GM23338 (cell line): ENCODE measurements at regions not wholly inside any gene's neighbourhood (a gene's known extent, or its start where the extent isn't known, plus 50 kb on each side); places are given as distances from the start of the nearest gene placed in this dataset.

Experiments
- ATAC-seq: fragments of 200-7000 bp; cut with Tn5 transposase; 3 replicates; pipeline ENCODE4 v1.9.1; 2020
- DNase-seq: peaks from one replicate; pipeline ENCODE4 v3.0.0-alpha.2; 2015; ENCODE audit warnings: low spot score
- H2AFZ ChIP-seq: fragments of 200-600 bp; sonication (generic); 2 replicates; pipeline ENCODE4 v1.8.0; 2016; ENCODE audit warnings: antibody characterized with exemption, mild to moderate bottlenecking, moderate library complexity
- H3F3A ChIP-seq: fragments of 200-600 bp; sonication (generic); replicated peaks from 2 replicates; pipeline ENCODE4 v1.8.0; 2017; ENCODE audit warnings: antibody characterized with exemption, mixed run types, low read depth
- H3K27ac ChIP-seq: fragments of 200-600 bp; sonication (generic); 2 replicates; pipeline ENCODE4 v1.6.1; 2016; ENCODE audit warnings: low read depth
- H3K27me3 ChIP-seq: fragments of 200-600 bp; sonication (generic); 2 replicates; pipeline ENCODE4 v1.8.0; 2016; ENCODE audit warnings: mild to moderate bottlenecking, mixed run types, moderate library complexity; ENCODE audit not compliant: insufficient read depth
- H3K36me3 ChIP-seq: fragments of 200-600 bp; sonication (generic); 2 replicates; pipeline ENCODE4 v1.8.0; 2016; ENCODE audit warnings: mild to moderate bottlenecking; ENCODE audit not compliant: insufficient read depth
- H3K4me1 ChIP-seq: fragments of 200-600 bp; sonication (generic); 2 replicates; pipeline ENCODE4 v1.8.0; 2016; ENCODE audit warnings: mild to moderate bottlenecking, moderate library complexity; ENCODE audit not compliant: insufficient read depth
- H3K4me2 ChIP-seq: fragments of 200-600 bp; sonication (generic); 2 replicates; pipeline ENCODE4 v1.7.1; 2017; ENCODE audit warnings: mixed run types
- H3K4me3 ChIP-seq: fragments of 200-600 bp; sonication (generic); 2 replicates; pipeline ENCODE4 v1.6.1; 2016; ENCODE audit warnings: mixed run types
- H3K79me2 ChIP-seq: fragments of 200-600 bp; sonication (generic); replicated peaks from 2 replicates; pipeline ENCODE4 v1.8.0; 2017; ENCODE audit warnings: mild to moderate bottlenecking; ENCODE audit not compliant: insufficient read depth
- H3K9me2 ChIP-seq: fragments of 200-600 bp; sonication (generic); 2 replicates; pipeline ENCODE4 v1.8.0; 2017; ENCODE audit not compliant: insufficient read depth
- H4K20me1 ChIP-seq: fragments of 200-600 bp; sonication (generic); replicated peaks from 2 replicates; pipeline ENCODE4 v1.8.0; 2017; ENCODE audit warnings: mild to moderate bottlenecking; ENCODE audit not compliant: insufficient read depth
- H3K27ac Mint-ChIP-seq: 2 replicates; pipeline ENCODE4 v1.8.0; 2020; ENCODE audit warnings: inconsistent platforms, mild to moderate bottlenecking, moderate library complexity, mixed read lengths
- H3K27me3 Mint-ChIP-seq: 3 replicates; pipeline ENCODE4 v1.8.0; 2022; ENCODE audit warnings: low read depth, mild to moderate bottlenecking, moderate library complexity, mixed read lengths, inconsistent platforms; ENCODE audit not compliant: insufficient read depth, poor library complexity
- H3K36me3 Mint-ChIP-seq: 3 replicates; pipeline ENCODE4 v1.8.0; 2021; ENCODE audit warnings: low read depth, mild to moderate bottlenecking, inconsistent platforms, moderate library complexity, mixed read lengths
- H3K4me1 Mint-ChIP-seq: 3 replicates; pipeline ENCODE4 v1.8.0; 2020; ENCODE audit warnings: mild to moderate bottlenecking, inconsistent platforms, mixed read lengths
- H3K4me3 Mint-ChIP-seq: 3 replicates; pipeline ENCODE4 v1.8.0; 2021; ENCODE audit warnings: moderate library complexity, mild to moderate bottlenecking, inconsistent platforms, mixed read lengths
- H3K9me3 Mint-ChIP-seq: 3 replicates; pipeline ENCODE4 v1.8.0; 2020; ENCODE audit warnings: moderate library complexity, mild to moderate bottlenecking, inconsistent platforms, mixed read lengths
- CREB1 ChIP-seq: fragments of 250-450 bp; sonication (Bioruptor Pico); IDR thresholded peaks from 2 replicates; pipeline ENCODE4 v1.5.0; 2020; ENCODE audit warnings: low read depth, mild to moderate bottlenecking, moderate library complexity
- EZH2 ChIP-seq: fragments of 200-600 bp; sonication (generic); IDR thresholded peaks from one replicate; pipeline ENCODE4 v1.8.0; 2017; ENCODE audit warnings: antibody characterized with exemption, mild to moderate bottlenecking, low read depth; ENCODE audit not compliant: unreplicated experiment
- EZH2phosphoT487 ChIP-seq: fragments of 200-600 bp; sonication (generic); IDR thresholded peaks from one replicate; pipeline ENCODE4 v1.8.1; 2018; ENCODE audit warnings: antibody characterized with exemption; ENCODE audit not compliant: unreplicated experiment
- NANOG ChIP-seq: IDR thresholded peaks from 2 replicates; pipeline ENCODE4 v1.6.1; 2016; ENCODE audit warnings: antibody characterized with exemption, borderline replicate concordance
- POLR2AphosphoS5 ChIP-seq: IDR thresholded peaks from 2 replicates; pipeline ENCODE4 v1.6.1; 2016; ENCODE audit warnings: antibody characterized with exemption, low read depth
- STAT1 ChIP-seq: IDR thresholded peaks from one replicate; pipeline ENCODE4 v1.6.1; 2016; ENCODE audit warnings: antibody characterized with exemption; ENCODE audit not compliant: unreplicated experiment
- ZNF114 ChIP-seq: fragments of 250-450 bp; sonication (Bioruptor Pico); IDR thresholded peaks from 2 replicates; pipeline ENCODE4 v1.5.0; 2020; ENCODE audit warnings: mild to moderate bottlenecking, moderate library complexity
- TF ChIP-seq, protein P1 (sequence below): IDR thresholded peaks from 2 replicates; pipeline ENCODE4 v1.6.1; 2016; ENCODE audit warnings: antibody characterized with exemption
- TF ChIP-seq, protein P2 (sequence below), 2 experiments: fragments of 200-600 bp in 1 of 2; sonication (generic) in 1 of 2; conservative IDR thresholded peaks; 2 replicates each; pipeline versions ENCODE4 v1.5.1 to v1.6.1; 2016 to 2017; ENCODE audit warnings: antibody characterized with exemption in 2 of 2, low read depth in 2 of 2, mild to moderate bottlenecking in 2 of 2, moderate library complexity in 1 of 2
- TF ChIP-seq, protein P3 (sequence below): fragments of 250-450 bp; sonication (Bioruptor Pico); IDR thresholded peaks from 2 replicates; pipeline ENCODE4 v1.5.0; 2020; ENCODE audit warnings: mild to moderate bottlenecking, moderate library complexity

DNA sequence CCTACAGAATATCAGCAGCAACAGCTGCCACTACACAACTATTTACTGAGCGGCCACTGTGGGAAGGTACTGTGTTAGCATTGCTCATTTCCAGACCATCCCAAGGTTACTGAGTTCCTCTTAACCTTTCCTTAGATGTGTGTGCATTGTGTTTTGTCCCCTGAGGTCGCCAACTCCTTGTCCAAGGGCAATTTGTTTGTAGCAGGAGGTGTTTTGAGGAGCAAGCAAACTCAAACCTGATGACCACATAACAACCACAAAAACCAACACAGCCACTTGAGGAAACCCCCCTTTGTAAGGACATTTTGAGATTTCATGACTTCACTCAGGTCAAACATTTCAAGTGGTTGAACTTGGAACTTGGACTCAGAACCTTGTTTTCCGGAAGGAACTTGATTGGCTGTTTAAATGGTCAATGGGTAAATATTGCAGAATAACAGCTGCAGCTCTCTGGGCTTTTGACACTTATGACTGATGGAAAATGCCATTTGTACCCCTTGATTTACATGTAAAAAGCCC, 122.3 kb downstream of the MID1IP1 start (continued):
- TF ChIP-seq ZNF114 (CRISPR knock-in tag): no peak
- TF ChIP-seq CREB1 (CRISPR knock-in tag): no peak
- no peak for TF ChIP-seq POLR2AphosphoS5
- no peak for TF ChIP-seq STAT1
- TF ChIP-seq EZH2phosphoT487: no peak
- TF ChIP-seq, protein P1, sequence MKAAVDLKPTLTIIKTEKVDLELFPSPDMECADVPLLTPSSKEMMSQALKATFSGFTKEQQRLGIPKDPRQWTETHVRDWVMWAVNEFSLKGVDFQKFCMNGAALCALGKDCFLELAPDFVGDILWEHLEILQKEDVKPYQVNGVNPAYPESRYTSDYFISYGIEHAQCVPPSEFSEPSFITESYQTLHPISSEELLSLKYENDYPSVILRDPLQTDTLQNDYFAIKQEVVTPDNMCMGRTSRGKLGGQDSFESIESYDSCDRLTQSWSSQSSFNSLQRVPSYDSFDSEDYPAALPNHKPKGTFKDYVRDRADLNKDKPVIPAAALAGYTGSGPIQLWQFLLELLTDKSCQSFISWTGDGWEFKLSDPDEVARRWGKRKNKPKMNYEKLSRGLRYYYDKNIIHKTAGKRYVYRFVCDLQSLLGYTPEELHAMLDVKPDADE: no peak
- TF ChIP-seq EZH2: no peak
- TF ChIP-seq NANOG: no peak
- TF ChIP-seq, protein P2, sequence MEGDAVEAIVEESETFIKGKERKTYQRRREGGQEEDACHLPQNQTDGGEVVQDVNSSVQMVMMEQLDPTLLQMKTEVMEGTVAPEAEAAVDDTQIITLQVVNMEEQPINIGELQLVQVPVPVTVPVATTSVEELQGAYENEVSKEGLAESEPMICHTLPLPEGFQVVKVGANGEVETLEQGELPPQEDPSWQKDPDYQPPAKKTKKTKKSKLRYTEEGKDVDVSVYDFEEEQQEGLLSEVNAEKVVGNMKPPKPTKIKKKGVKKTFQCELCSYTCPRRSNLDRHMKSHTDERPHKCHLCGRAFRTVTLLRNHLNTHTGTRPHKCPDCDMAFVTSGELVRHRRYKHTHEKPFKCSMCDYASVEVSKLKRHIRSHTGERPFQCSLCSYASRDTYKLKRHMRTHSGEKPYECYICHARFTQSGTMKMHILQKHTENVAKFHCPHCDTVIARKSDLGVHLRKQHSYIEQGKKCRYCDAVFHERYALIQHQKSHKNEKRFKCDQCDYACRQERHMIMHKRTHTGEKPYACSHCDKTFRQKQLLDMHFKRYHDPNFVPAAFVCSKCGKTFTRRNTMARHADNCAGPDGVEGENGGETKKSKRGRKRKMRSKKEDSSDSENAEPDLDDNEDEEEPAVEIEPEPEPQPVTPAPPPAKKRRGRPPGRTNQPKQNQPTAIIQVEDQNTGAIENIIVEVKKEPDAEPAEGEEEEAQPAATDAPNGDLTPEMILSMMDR (conservative IDR thresholded peaks at IDR 0.05; ENCODE audit: low read depth in 2 of 2): no peak

DNA sequence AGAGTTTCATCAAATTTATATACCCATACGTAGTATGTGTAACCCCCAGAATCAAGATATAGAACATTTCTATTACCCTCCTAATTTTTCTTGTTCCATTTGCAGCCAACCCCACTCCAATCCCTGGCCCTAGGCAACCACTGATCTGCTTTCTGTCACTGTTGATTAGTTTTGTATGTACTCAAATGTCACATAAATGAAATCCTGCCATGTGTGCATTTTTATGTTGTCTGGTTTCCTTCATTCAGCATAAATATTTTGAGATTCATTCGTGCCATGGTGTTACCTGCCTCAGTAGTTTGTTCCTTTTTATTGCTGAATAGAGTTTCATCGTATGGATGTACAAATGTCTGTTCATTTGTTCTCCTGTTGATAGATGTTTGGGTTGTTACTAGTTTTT, 126.3 kb downstream of the MID1IP1 start:
- Histone ChIP-seq H3F3A (no peaks in the 10 kb centered on the region), H3K27ac (no peak overlapping the region), H3K4me1 (no peaks in the 10 kb centered on the region), H3K79me2 (no peaks in the 10 kb centered on the region), H4K20me1 (no peaks in the 10 kb centered on the region), H3K9me2 (no peaks in the 10 kb centered on the region), H2AFZ (no peak overlapping the region), H3K4me3 (no peak overlapping the region), H3K27me3 (no peaks in the 10 kb centered on the region), H3K36me3 (no peaks in the 10 kb centered on the region), H3K4me2 (no peak overlapping the region)
- DNase-seq (no peak), ATAC-seq (no peak)
- Mint-ChIP-seq H3K36me3 (no peaks in the 10 kb centered on the region), H3K4me3 (no peak overlapping the region), H3K9me3 (no peaks in the 10 kb centered on the region; the same call in 1 of the 3 replicates), H3K27me3 (peaks cover 5% of the 10 kb centered on the region), H3K27ac (no peak overlapping the region), H3K4me1 (peaks cover 3% of the 10 kb centered on the region; the same call in 1 of the 3 replicates)
- TF ChIP-seq, protein P3, sequence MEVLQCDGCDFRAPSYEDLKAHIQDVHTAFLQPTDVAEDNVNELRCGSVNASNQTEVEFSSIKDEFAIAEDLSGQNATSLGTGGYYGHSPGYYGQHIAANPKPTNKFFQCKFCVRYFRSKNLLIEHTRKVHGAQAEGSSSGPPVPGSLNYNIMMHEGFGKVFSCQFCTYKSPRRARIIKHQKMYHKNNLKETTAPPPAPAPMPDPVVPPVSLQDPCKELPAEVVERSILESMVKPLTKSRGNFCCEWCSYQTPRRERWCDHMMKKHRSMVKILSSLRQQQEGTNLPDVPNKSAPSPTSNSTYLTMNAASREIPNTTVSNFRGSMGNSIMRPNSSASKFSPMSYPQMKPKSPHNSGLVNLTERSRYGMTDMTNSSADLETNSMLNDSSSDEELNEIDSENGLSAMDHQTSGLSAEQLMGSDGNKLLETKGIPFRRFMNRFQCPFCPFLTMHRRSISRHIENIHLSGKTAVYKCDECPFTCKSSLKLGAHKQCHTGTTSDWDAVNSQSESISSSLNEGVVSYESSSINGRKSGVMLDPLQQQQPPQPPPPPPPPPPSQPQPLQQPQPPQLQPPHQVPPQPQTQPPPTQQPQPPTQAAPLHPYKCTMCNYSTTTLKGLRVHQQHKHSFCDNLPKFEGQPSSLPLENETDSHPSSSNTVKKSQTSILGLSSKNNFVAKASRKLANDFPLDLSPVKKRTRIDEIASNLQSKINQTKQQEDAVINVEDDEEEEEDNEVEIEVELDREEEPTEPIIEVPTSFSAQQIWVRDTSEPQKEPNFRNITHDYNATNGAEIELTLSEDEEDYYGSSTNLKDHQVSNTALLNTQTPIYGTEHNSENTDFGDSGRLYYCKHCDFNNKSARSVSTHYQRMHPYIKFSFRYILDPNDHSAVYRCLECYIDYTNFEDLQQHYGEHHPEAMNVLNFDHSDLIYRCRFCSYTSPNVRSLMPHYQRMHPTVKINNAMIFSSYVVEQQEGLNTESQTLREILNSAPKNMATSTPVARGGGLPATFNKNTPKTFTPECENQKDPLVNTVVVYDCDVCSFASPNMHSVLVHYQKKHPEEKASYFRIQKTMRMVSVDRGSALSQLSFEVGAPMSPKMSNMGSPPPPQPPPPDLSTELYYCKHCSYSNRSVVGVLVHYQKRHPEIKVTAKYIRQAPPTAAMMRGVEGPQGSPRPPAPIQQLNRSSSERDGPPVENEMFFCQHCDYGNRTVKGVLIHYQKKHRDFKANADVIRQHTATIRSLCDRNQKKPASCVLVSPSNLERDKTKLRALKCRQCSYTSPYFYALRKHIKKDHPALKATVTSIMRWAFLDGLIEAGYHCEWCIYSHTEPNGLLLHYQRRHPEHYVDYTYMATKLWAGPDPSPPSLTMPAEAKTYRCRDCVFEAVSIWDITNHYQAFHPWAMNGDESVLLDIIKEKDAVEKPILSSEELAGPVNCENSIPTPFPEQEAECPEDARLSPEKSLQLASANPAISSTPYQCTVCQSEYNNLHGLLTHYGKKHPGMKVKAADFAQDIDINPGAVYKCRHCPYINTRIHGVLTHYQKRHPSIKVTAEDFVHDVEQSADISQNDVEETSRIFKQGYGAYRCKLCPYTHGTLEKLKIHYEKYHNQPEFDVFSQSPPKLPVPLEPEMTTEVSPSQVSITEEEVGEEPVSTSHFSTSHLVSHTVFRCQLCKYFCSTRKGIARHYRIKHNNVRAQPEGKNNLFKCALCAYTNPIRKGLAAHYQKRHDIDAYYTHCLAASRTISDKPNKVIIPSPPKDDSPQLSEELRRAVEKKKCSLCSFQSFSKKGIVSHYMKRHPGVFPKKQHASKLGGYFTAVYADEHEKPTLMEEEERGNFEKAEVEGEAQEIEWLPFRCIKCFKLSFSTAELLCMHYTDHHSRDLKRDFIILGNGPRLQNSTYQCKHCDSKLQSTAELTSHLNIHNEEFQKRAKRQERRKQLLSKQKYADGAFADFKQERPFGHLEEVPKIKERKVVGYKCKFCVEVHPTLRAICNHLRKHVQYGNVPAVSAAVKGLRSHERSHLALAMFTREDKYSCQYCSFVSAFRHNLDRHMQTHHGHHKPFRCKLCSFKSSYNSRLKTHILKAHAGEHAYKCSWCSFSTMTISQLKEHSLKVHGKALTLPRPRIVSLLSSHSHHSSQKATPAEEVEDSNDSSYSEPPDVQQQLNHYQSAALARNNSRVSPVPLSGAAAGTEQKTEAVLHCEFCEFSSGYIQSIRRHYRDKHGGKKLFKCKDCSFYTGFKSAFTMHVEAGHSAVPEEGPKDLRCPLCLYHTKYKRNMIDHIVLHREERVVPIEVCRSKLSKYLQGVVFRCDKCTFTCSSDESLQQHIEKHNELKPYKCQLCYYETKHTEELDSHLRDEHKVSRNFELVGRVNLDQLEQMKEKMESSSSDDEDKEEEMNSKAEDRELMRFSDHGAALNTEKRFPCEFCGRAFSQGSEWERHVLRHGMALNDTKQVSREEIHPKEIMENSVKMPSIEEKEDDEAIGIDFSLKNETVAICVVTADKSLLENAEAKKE (CRISPR knock-in tag): no peak
- TF ChIP-seq, protein P1: no peak
- TF ChIP-seq STAT1 (no peak), ZNF114 (CRISPR knock-in tag) (no peak)
